ENCODE measurements at regions not wholly inside any gene's neighbourhood (a gene's known extent, or its start where the extent isn't known, plus 50 kb on each side); places are given as distances from the start of the nearest gene placed in this dataset.

GRCh38 chr3:10580426-10580825, 75.0 kb upstream of the ATP2B2 start:
- Histone ChIP-seq H3K4me1 (ENCODE audit: control insufficient read depth in 2 of 2, insufficient read depth in 1 of 2, low read depth in 1 of 2, low read length in 2 of 2) (peaks cover 0 to 1% of the 10 kb centered on the region in 2 donors), H3K14ac (ENCODE audit: low read length) (no peak overlapping the region), H4K91ac (ENCODE audit: low read depth, low read length, poor library complexity) (no peak overlapping the region), H3K4me3 (ENCODE audit: low read length in 2 of 2) (no peak overlapping the region), H3K36me3 (replicated peaks in 1 of 2; ENCODE audit: control insufficient read depth in 2 of 2, insufficient read depth in 2 of 2, low read length in 2 of 2) (no peaks in the 10 kb centered on the region), H3K9me3 (replicated peaks in 1 of 2; ENCODE audit: control insufficient read depth in 2 of 2, insufficient read depth in 1 of 2, low read depth in 1 of 2, low read length in 2 of 2) (no peaks in the 10 kb centered on the region), H3K79me1 (ENCODE audit: low read depth, low read length) (no peaks in the 10 kb centered on the region), H3K4ac (ENCODE audit: low read length) (no peak overlapping the region), H3K9ac (ENCODE audit: low read depth, low read length, poor library complexity) (no peak overlapping the region), H3K27me3 (ENCODE audit: control insufficient read depth in 3 of 3, insufficient read depth in 3 of 3, low read depth in 1 of 3, low read length in 3 of 3) (peaks cover 0 to 11% (median 0%) of the 10 kb centered on the region in 3 experiments), H2AFZ (ENCODE audit: low read length) (no peak overlapping the region), H4K8ac (ENCODE audit: low read depth, low read length) (no peak overlapping the region), H3K18ac (ENCODE audit: low read length) (peak overlapping the region; percentile 9), H2BK12ac (ENCODE audit: low read length) (no peak overlapping the region), H3K27ac (replicated peaks; ENCODE audit: low read length) (no peak overlapping the region), H3K4me2 (ENCODE audit: insufficient read depth, low read length, poor library complexity, severe bottlenecking) (no peak overlapping the region), H2AK5ac (ENCODE audit: low read depth, low read length) (no peak overlapping the region), H2BK5ac (ENCODE audit: low read length) (no peak overlapping the region), H2BK120ac (ENCODE audit: low read depth, low read length) (no peak overlapping the region), H3K23ac (ENCODE audit: low read depth, low read length, poor library complexity) (no peak overlapping the region), H2BK15ac (ENCODE audit: low read length) (no peak overlapping the region)
- WGBS, 2 donors (ENCODE audit: extremely low coverage in 2 of 2, insufficient read length in 2 of 2, insufficient replicate concordance in 1 of 2), result no CpG with 5 or more reads among the region's 8 CpGs
- DNase-seq (ENCODE audit: low spot score), result no peak

GRCh38 chr3:10581251-10581650, 75.9 kb upstream of the ATP2B2 start:
- H2BK120ac ChIP-seq (ENCODE audit: low read depth, low read length), result no peak overlapping the region
- no peak overlapping the region for H2AK5ac ChIP-seq (ENCODE audit: low read depth, low read length)
- H3K23ac ChIP-seq (ENCODE audit: low read depth, low read length, poor library complexity), result no peak overlapping the region
- no peaks in the 10 kb centered on the region for H3K9me3 ChIP-seq (replicated peaks in 1 of 2; ENCODE audit: control insufficient read depth in 2 of 2, insufficient read depth in 1 of 2, low read depth in 1 of 2, low read length in 2 of 2)
- no peak overlapping the region for H2AFZ ChIP-seq (ENCODE audit: low read length)
- H2BK12ac ChIP-seq (ENCODE audit: low read length), result no peak overlapping the region
- no peak overlapping the region for H3K9ac ChIP-seq (ENCODE audit: low read depth, low read length, poor library complexity)
- H4K91ac ChIP-seq (ENCODE audit: low read depth, low read length, poor library complexity), result no peak overlapping the region
- H3K14ac ChIP-seq (ENCODE audit: low read length), result no peak overlapping the region
- no peak overlapping the region for H3K27ac ChIP-seq (replicated peaks; ENCODE audit: low read length)
- H2BK15ac ChIP-seq (ENCODE audit: low read length), result peak overlapping the region; percentile 27
- H3K27me3 ChIP-seq (ENCODE audit: control insufficient read depth in 3 of 3, insufficient read depth in 3 of 3, low read depth in 1 of 3, low read length in 3 of 3), result peaks cover 0 to 14% (median 0%) of the 10 kb centered on the region in 3 experiments
- H3K36me3 ChIP-seq (replicated peaks in 1 of 2; ENCODE audit: control insufficient read depth in 2 of 2, insufficient read depth in 2 of 2, low read length in 2 of 2), result no peaks in the 10 kb centered on the region
- H3K4me2 ChIP-seq (ENCODE audit: insufficient read depth, low read length, poor library complexity, severe bottlenecking), result no peak overlapping the region
- no peak for DNase-seq (ENCODE audit: low spot score)
- H2BK5ac ChIP-seq (ENCODE audit: low read length), result no peak overlapping the region
- H3K4ac ChIP-seq (ENCODE audit: low read length), result no peak overlapping the region
- WGBS, 2 donors (ENCODE audit: extremely low coverage in 2 of 2, insufficient read length in 2 of 2, insufficient replicate concordance in 1 of 2), result no CpG with 5 or more reads among the region's 5 CpGs
- H4K8ac ChIP-seq (ENCODE audit: low read depth, low read length), result no peak overlapping the region
- H3K18ac ChIP-seq (ENCODE audit: low read length), result no peak overlapping the region
- H3K79me1 ChIP-seq (ENCODE audit: low read depth, low read length), result no peaks in the 10 kb centered on the region
- H3K4me3 ChIP-seq (ENCODE audit: low read length in 2 of 2), result no peak overlapping the region
- peaks cover 0 to 1% of the 10 kb centered on the region in 2 donors for H3K4me1 ChIP-seq (ENCODE audit: control insufficient read depth in 2 of 2, insufficient read depth in 1 of 2, low read depth in 1 of 2, low read length in 2 of 2)

GRCh38 chr3:10581716-10582115, 76.3 kb upstream of the ATP2B2 start:
- no peak overlapping the region for H2AK5ac ChIP-seq (ENCODE audit: low read depth, low read length)
- no peak overlapping the region for H2BK15ac ChIP-seq (ENCODE audit: low read length)
- H2BK120ac ChIP-seq (ENCODE audit: low read depth, low read length), result no peak overlapping the region
- H3K79me1 ChIP-seq (ENCODE audit: low read depth, low read length), result no peaks in the 10 kb centered on the region
- no peak overlapping the region for H3K14ac ChIP-seq (ENCODE audit: low read length)
- no peaks in the 10 kb centered on the region for H3K36me3 ChIP-seq (replicated peaks in 1 of 2; ENCODE audit: control insufficient read depth in 2 of 2, insufficient read depth in 2 of 2, low read length in 2 of 2)
- H2BK12ac ChIP-seq (ENCODE audit: low read length), result no peak overlapping the region
- no peak overlapping the region for H3K4ac ChIP-seq (ENCODE audit: low read length)
- H3K4me3 ChIP-seq (ENCODE audit: low read length in 2 of 2), result no peak overlapping the region
- peaks cover 0 to 1% of the 10 kb centered on the region in 2 donors for H3K4me1 ChIP-seq (ENCODE audit: control insufficient read depth in 2 of 2, insufficient read depth in 1 of 2, low read depth in 1 of 2, low read length in 2 of 2)
- WGBS, 2 donors (ENCODE audit: extremely low coverage in 2 of 2, insufficient read length in 2 of 2, insufficient replicate concordance in 1 of 2), result no CpG with 5 or more reads among the region's 8 CpGs
- H2AFZ ChIP-seq (ENCODE audit: low read length), result no peak overlapping the region
- H3K23ac ChIP-seq (ENCODE audit: low read depth, low read length, poor library complexity), result no peak overlapping the region
- H3K4me2 ChIP-seq (ENCODE audit: insufficient read depth, low read length, poor library complexity, severe bottlenecking), result no peak overlapping the region
- no peaks in the 10 kb centered on the region for H3K9me3 ChIP-seq (replicated peaks in 1 of 2; ENCODE audit: control insufficient read depth in 2 of 2, insufficient read depth in 1 of 2, low read depth in 1 of 2, low read length in 2 of 2)
- H4K8ac ChIP-seq (ENCODE audit: low read depth, low read length), result no peak overlapping the region
- no peak overlapping the region for H4K91ac ChIP-seq (ENCODE audit: low read depth, low read length, poor library complexity)
- no peak overlapping the region for H3K18ac ChIP-seq (ENCODE audit: low read length)
- H3K27me3 ChIP-seq (ENCODE audit: control insufficient read depth in 3 of 3, insufficient read depth in 3 of 3, low read depth in 1 of 3, low read length in 3 of 3), result peaks cover 0 to 14% (median 0%) of the 10 kb centered on the region in 3 experiments
- no peak for DNase-seq (ENCODE audit: low spot score)
- no peak overlapping the region for H3K9ac ChIP-seq (ENCODE audit: low read depth, low read length, poor library complexity)
- no peak overlapping the region for H2BK5ac ChIP-seq (ENCODE audit: low read length)
- H3K27ac ChIP-seq (replicated peaks; ENCODE audit: low read length), result no peak overlapping the region

GRCh38 chr3:10582733-10583132, 77.3 kb upstream of the ATP2B2 start:
- H3K4me2 ChIP-seq (ENCODE audit: insufficient read depth, low read length, poor library complexity, severe bottlenecking), result no peak overlapping the region
- H3K79me1 ChIP-seq (ENCODE audit: low read depth, low read length), result no peaks in the 10 kb centered on the region
- H3K23ac ChIP-seq (ENCODE audit: low read depth, low read length, poor library complexity), result no peak overlapping the region
- no peaks in the 10 kb centered on the region for H3K9me3 ChIP-seq (replicated peaks in 1 of 2; ENCODE audit: control insufficient read depth in 2 of 2, insufficient read depth in 1 of 2, low read depth in 1 of 2, low read length in 2 of 2)
- H3K14ac ChIP-seq (ENCODE audit: low read length), result no peak overlapping the region
- H3K9ac ChIP-seq (ENCODE audit: low read depth, low read length, poor library complexity), result no peak overlapping the region
- H3K4me3 ChIP-seq (ENCODE audit: low read length in 2 of 2), result no peak overlapping the region
- H3K27me3 ChIP-seq (ENCODE audit: control insufficient read depth in 3 of 3, insufficient read depth in 3 of 3, low read depth in 1 of 3, low read length in 3 of 3), result peaks cover 0 to 14% (median 0%) of the 10 kb centered on the region in 3 experiments
- no peak overlapping the region for H2AK5ac ChIP-seq (ENCODE audit: low read depth, low read length)
- H2BK15ac ChIP-seq (ENCODE audit: low read length), result no peak overlapping the region
- DNase-seq (ENCODE audit: low spot score), result no peak
- H3K4ac ChIP-seq (ENCODE audit: low read length), result no peak overlapping the region
- peaks cover 0 to 1% of the 10 kb centered on the region in 2 donors for H3K4me1 ChIP-seq (ENCODE audit: control insufficient read depth in 2 of 2, insufficient read depth in 1 of 2, low read depth in 1 of 2, low read length in 2 of 2)
- no CpG with 5 or more reads among the region's 3 CpGs for WGBS, 2 donors (ENCODE audit: extremely low coverage in 2 of 2, insufficient read length in 2 of 2, insufficient replicate concordance in 1 of 2)
- no peak overlapping the region for H2BK120ac ChIP-seq (ENCODE audit: low read depth, low read length)
- H3K36me3 ChIP-seq (replicated peaks in 1 of 2; ENCODE audit: control insufficient read depth in 2 of 2, insufficient read depth in 2 of 2, low read length in 2 of 2), result no peaks in the 10 kb centered on the region
- H3K18ac ChIP-seq (ENCODE audit: low read length), result no peak overlapping the region
- no peak overlapping the region for H2BK5ac ChIP-seq (ENCODE audit: low read length)
- H2AFZ ChIP-seq (ENCODE audit: low read length), result no peak overlapping the region
- H4K8ac ChIP-seq (ENCODE audit: low read depth, low read length), result no peak overlapping the region
- H2BK12ac ChIP-seq (ENCODE audit: low read length), result no peak overlapping the region
- no peak overlapping the region for H3K27ac ChIP-seq (replicated peaks; ENCODE audit: low read length)
- no peak overlapping the region for H4K91ac ChIP-seq (ENCODE audit: low read depth, low read length, poor library complexity)
